ENCODE measurements at regions not wholly inside any gene's neighbourhood (a gene's known extent, or its start where the extent isn't known, plus 50 kb on each side); places are given as distances from the start of the nearest gene placed in this dataset.
"Not testable (repeated sequence)": the region's sequence is repeated elsewhere in the genome, so short reads cannot be mapped to it uniquely, and the experiment has no call there.

DNA sequence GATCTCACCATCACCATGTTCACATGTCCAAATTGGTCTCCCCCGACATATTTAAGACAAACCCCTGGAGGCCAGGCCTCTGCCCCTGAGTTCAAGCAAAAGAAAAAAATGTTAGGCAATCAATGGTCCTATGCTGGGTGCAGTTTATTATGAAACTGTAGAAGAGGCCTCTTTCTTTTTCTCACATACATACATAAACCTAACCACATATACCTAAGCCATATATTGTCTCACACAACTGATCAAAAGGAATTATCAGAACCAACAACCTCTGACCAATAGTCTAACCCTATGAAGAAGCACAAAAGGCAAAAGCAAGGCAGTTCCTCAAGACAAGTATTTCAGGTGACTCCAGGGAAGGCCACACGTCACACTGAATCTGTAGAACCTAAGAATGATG is 49.9 kb downstream of the ILRUN start:
- DNase-seq (ENCODE audit: low read depth): no peak
- H3K4me3 ChIP-seq (ENCODE audit: low read depth, low read length): no peak overlapping the region
- TF ChIP-seq, protein P1, sequence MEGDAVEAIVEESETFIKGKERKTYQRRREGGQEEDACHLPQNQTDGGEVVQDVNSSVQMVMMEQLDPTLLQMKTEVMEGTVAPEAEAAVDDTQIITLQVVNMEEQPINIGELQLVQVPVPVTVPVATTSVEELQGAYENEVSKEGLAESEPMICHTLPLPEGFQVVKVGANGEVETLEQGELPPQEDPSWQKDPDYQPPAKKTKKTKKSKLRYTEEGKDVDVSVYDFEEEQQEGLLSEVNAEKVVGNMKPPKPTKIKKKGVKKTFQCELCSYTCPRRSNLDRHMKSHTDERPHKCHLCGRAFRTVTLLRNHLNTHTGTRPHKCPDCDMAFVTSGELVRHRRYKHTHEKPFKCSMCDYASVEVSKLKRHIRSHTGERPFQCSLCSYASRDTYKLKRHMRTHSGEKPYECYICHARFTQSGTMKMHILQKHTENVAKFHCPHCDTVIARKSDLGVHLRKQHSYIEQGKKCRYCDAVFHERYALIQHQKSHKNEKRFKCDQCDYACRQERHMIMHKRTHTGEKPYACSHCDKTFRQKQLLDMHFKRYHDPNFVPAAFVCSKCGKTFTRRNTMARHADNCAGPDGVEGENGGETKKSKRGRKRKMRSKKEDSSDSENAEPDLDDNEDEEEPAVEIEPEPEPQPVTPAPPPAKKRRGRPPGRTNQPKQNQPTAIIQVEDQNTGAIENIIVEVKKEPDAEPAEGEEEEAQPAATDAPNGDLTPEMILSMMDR (IDR thresholded peaks at IDR 0.05; ENCODE audit: insufficient read depth, low read depth, low read length): no peak

DNA sequence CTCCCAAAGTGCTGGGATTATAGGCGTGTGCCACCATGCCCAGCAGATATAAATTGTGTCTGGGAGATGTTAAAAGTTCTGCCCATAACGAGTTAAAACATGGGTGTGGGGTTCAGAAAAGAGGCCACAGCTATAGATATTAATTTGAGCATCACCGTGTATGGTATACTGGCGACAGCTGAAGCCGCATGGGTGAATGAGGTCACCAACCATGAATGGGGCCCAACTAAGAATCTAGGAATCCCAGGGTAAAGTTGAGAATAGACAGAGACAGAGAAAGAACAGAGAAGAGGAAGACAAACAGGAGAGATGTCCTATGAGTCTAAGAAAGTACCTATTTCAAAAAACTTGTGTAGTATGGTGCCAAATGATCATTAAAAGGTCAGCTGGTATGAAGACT is 50.9 kb downstream of the ILRUN start:
- TF ChIP-seq, protein P1 (IDR thresholded peaks at IDR 0.05; ENCODE audit: insufficient read depth, low read depth, low read length): no peak
- DNase-seq (ENCODE audit: low read depth): no peak
- no peak overlapping the region for H3K4me3 ChIP-seq (ENCODE audit: low read depth, low read length)

DNA sequence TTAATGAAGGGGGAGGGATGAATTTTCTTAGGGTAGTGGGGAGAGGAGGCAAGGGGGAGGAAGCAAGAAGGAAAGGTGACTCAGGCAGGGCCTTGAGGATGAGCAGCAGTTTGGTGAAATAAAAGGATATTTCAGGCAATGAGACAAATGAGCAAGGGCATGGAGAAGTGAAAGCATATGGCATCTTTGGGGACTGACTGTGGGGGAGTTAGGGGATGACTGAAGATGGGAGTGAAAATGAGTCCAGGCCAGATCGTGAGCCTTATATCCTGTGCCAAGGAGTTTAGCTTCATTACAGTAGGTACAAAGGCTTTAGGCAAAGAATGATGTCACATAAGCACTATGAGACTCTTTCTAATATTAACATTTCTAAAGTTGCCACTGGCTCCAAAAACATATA is 51.9 kb downstream of the ILRUN start:
- TF ChIP-seq, protein P1 (IDR thresholded peaks at IDR 0.05; ENCODE audit: insufficient read depth, low read depth, low read length): no peak
- no peak overlapping the region for H3K4me3 ChIP-seq (ENCODE audit: low read depth, low read length)
- no peak for DNase-seq (ENCODE audit: low read depth)

DNA sequence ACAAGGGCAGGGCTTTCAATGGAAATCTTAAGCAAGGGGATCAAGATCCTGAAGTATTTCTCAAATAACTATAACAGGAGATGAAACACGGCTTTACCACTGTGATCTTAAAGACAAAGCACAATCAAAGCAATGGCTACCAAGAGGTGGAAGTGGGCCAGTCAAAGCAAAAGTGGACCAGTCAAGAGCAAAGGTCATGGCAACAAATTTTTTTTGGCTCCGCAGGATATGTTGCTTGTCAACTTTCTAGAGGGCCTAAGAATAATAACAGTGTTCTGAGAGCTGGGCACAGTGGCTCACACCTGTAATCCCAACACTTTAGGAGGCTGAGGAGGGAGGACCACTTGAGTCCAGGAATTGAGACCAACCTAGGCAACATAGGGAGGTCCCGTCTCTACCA is 54.1 kb downstream of the ILRUN start:
- no peak overlapping the region for H3K4me3 ChIP-seq (ENCODE audit: low read depth, low read length)
- no peak for DNase-seq (ENCODE audit: low read depth)
- TF ChIP-seq, protein P1 (IDR thresholded peaks at IDR 0.05; ENCODE audit: insufficient read depth, low read depth, low read length): no peak

DNA sequence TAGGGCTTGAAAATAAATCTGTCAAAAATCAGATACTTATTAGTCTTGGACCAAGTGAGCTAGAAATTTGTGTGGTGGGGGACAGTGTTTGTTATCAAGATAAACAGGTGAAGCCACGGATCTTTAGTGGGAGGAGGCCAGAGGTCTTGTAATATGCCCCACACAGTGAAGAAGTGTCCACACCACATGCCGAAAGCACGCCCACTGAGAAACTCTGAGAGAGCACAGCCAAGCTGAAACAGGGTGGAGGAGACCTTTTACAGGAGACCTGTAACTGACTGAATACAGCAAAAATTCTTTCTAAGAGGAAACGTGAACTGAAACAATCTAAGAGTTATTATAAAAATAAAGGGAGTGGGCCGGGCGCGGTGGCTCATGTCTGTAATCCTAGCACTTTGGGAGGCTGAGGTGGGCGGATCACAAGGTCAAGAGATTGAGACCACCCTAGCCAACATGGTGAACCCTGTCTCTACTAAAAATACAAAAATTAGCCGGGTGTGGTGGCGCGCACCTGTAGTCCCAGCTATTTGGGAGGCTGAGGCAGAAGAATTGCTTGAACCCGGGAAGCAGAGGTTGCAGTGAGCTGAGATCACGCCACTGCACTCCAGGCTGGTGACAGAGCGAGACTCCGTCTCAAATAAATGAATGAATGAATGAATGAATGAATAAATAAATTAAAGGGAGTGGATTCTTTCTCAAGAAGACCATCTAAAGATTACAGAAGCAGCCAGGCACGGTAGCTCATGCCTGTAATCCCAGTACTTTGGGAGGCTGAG is 56.3 kb downstream of the ILRUN start:
- not testable (repeated sequence) for DNase-seq (ENCODE audit: low read depth); H3K4me3 ChIP-seq (ENCODE audit: low read depth, low read length)

DNA sequence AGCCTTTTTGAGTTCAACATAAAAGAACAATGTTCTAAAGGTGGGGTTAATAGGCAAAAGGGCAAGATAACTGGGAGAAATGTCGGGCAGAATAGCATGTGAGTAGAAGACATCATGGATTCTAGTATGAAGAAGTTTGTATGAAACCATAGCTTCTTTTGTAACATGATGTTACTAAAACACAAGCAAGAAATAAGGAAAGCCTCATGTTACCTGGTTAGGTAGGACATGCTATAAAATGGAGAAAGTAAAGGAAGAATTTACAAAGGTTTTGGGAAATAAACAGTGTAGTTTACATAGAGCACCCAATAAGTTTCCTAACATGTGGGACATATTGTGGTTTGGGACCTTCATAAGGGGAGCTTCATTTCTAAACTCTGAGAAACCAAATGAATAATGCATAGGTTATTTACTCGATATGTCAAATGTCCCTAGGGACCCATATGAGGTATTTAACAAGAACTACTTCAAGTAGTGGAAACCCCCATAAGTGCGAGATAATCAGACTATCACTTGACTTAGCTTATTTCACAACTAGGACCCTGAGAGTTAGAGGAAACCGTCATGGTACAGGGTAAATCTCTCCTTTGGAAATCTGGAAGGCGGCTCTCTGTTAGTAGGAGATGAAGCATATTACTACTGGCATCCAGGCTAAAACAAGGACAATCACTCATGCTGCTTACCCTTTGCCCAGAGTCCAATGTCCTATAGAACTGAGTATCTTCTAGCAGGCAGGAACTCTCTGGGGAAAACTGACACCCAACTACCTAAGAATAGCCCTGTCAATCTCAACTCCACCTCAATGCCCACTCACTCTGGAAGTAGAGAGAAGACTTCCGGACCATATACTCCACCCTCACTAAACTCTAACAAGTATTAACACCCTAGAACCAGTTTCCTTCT is 57.5 kb downstream of the ILRUN start:
- TF ChIP-seq, protein P1 (IDR thresholded peaks at IDR 0.05; ENCODE audit: insufficient read depth, low read depth, low read length): no peak
- no peak for DNase-seq (ENCODE audit: low read depth)
- H3K4me3 ChIP-seq (ENCODE audit: low read depth, low read length): no peak overlapping the region

DNA sequence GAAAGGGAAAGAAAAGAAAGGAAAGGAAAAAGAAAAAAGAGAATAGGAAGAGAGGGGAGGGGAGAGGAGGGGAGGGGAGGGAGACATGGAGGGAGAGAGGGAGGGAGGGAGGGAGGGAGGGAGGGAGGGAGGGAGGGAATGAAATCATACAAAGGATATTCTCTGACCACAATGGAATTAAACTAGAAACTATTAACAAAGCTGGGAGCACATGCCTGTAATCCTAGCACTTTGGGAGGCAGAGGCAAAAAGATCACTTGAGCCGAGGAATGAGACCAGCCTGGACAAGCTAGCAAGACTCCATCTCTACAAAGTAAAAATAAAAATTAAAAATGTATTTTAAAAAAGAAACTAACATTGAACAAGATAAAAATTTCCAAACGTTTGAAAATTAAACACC is 62.8 kb downstream of the ILRUN start:
- H3K4me3 ChIP-seq (ENCODE audit: low read depth, low read length): no peak overlapping the region
- TF ChIP-seq, protein P1 (IDR thresholded peaks at IDR 0.05; ENCODE audit: insufficient read depth, low read depth, low read length): no peak
- DNase-seq (ENCODE audit: low read depth): no peak
